ENCODE measurements at regions not wholly inside any gene's neighbourhood (a gene's known extent, or its start where the extent isn't known, plus 50 kb on each side); places are given as distances from the start of the nearest gene placed in this dataset.
"Not testable (repeated sequence)": the region's sequence is repeated elsewhere in the genome, so short reads cannot be mapped to it uniquely, and the experiment has no call there.

- DNase-seq (ENCODE audit: low spot score): no peak
- ATAC-seq: no peak
These were observed 345.3 kb downstream of the NR2F1-AS1 start for GRCh38 chr5:93235761-93236160.

- DNase-seq (ENCODE audit: low spot score): no peak
- ATAC-seq: no peak
These were observed 354.8 kb downstream of the NR2F1-AS1 start for GRCh38 chr5:93226202-93226735.

GRCh38 chr5:93225748-93226147, 355.3 kb downstream of the NR2F1-AS1 start:
- ATAC-seq (no peak), DNase-seq (ENCODE audit: low spot score) (no peak)

- DNase-seq (ENCODE audit: low spot score) (no peak), ATAC-seq (no peak)
These were observed 356.4 kb downstream of the NR2F1-AS1 start for GRCh38 chr5:93224624-93225023.

- no peak for DNase-seq (ENCODE audit: low spot score)
- ATAC-seq: no peak
These were observed 359.2 kb downstream of the NR2F1-AS1 start for GRCh38 chr5:93221773-93222172.

- no peak for DNase-seq (ENCODE audit: low spot score)
- ATAC-seq: no peak
These were observed 360.6 kb downstream of the NR2F1-AS1 start for GRCh38 chr5:93220431-93220830.

- DNase-seq (ENCODE audit: low spot score): no peak
- ATAC-seq: no peak
These were observed 361.3 kb downstream of the NR2F1-AS1 start for GRCh38 chr5:93219641-93220145.

- DNase-seq (ENCODE audit: low spot score); ATAC-seq: not testable (repeated sequence)
These were observed 367.8 kb downstream of the NR2F1-AS1 start for GRCh38 chr5:93213111-93213794.

- DNase-seq (ENCODE audit: low spot score): no peak
- no peak for ATAC-seq
These were observed 371.5 kb downstream of the NR2F1-AS1 start for GRCh38 chr5:93209476-93209875.

- ATAC-seq: no peak
- no peak for DNase-seq (ENCODE audit: low spot score)
These were observed 372.8 kb downstream of the NR2F1-AS1 start for GRCh38 chr5:93208141-93208751.

GRCh38 chr5:93206203-93206602, 374.8 kb downstream of the NR2F1-AS1 start:
- ATAC-seq: no peak
- no peak for DNase-seq (ENCODE audit: low spot score)

GRCh38 chr5:93201061-93201460, 380.0 kb downstream of the NR2F1-AS1 start:
- no peak for ATAC-seq
- DNase-seq (ENCODE audit: low spot score): no peak

GRCh38 chr5:93196986-93197385, 384.0 kb downstream of the NR2F1-AS1 start:
- DNase-seq (ENCODE audit: low spot score): no peak
- ATAC-seq: no peak

- DNase-seq (ENCODE audit: low spot score): no peak
- no peak for ATAC-seq
These were observed 387.3 kb downstream of the NR2F1-AS1 start for GRCh38 chr5:93193431-93194347.

GRCh38 chr5:93192683-93193082, 388.3 kb downstream of the NR2F1-AS1 start:
- ATAC-seq: no peak
- no peak for DNase-seq (ENCODE audit: low spot score)

- DNase-seq (ENCODE audit: low spot score) (no peak), ATAC-seq (no peak)
These were observed 388.9 kb downstream of the NR2F1-AS1 start for GRCh38 chr5:93192087-93192486.

- ATAC-seq (no peak), DNase-seq (ENCODE audit: low spot score) (no peak)
These were observed 389.8 kb downstream of the NR2F1-AS1 start for GRCh38 chr5:93191035-93191817.

- no peak for DNase-seq (ENCODE audit: low spot score)
- no peak for ATAC-seq
These were observed 391.3 kb downstream of the NR2F1-AS1 start for GRCh38 chr5:93189707-93190120.

GRCh38 chr5:93188876-93189485, 392.0 kb downstream of the NR2F1-AS1 start:
- ATAC-seq (no peak), DNase-seq (ENCODE audit: low spot score) (no peak)

GRCh38 chr5:93186076-93186682, 394.8 kb downstream of the NR2F1-AS1 start:
- DNase-seq (ENCODE audit: low spot score) (no peak), ATAC-seq (no peak)
